Loucy (cell line): ENCODE measurements at regions not wholly inside any gene's neighbourhood (a gene's known extent, or its start where the extent isn't known, plus 50 kb on each side); places are given as distances from the start of the nearest gene placed in this dataset.

ENCODE experiments used
- H2AFZ ChIP-seq: fragments of 200-600 bp; sonication (generic); 2 replicates; pipeline ENCODE4 v1.6.0; 2016; ENCODE audit warnings: antibody characterized with exemption, mild to moderate bottlenecking, low read length, moderate library complexity
- H3F3A ChIP-seq: fragments of 200-600 bp; 2 replicates; pipeline ENCODE4 v1.6.0; 2016; ENCODE audit warnings: antibody characterized with exemption, low read depth, mild to moderate bottlenecking
- H3K27me3 ChIP-seq: fragments of 200-600 bp; sonication (generic); 2 replicates; pipeline ENCODE4 v1.6.1; 2014; ENCODE audit warnings: low read length, mild to moderate bottlenecking; ENCODE audit not compliant: insufficient read depth, poor library complexity, severe bottlenecking
- H3K36me3 ChIP-seq: fragments of 200-600 bp; sonication (generic); 2 replicates; pipeline ENCODE4 v1.6.1; 2016; ENCODE audit warnings: low read length; ENCODE audit not compliant: insufficient read depth
- H3K4me1 ChIP-seq: fragments of 200-600 bp; sonication (generic); 2 replicates; pipeline ENCODE4 v1.5.1; 2014; ENCODE audit warnings: low read length, mild to moderate bottlenecking; ENCODE audit not compliant: insufficient read depth, poor library complexity, severe bottlenecking
- H3K4me2 ChIP-seq: fragments of 200-600 bp; sonication (generic); 2 replicates; pipeline ENCODE4 v1.6.0; 2014; ENCODE audit warnings: antibody characterized with exemption, low read length, low read depth, mild to moderate bottlenecking; ENCODE audit not compliant: poor library complexity, severe bottlenecking
- H3K4me3 ChIP-seq: fragments of 200-600 bp; sonication (generic); 2 replicates; pipeline ENCODE4 v1.5.1; 2014; ENCODE audit warnings: low read length, mild to moderate bottlenecking, mixed read lengths; ENCODE audit not compliant: poor library complexity, severe bottlenecking
- H3K79me2 ChIP-seq: fragments of 200-600 bp; sonication (generic); 2 replicates; pipeline ENCODE4 v1.6.1; 2014; ENCODE audit warnings: low read length; ENCODE audit not compliant: insufficient read depth
- H3K9ac ChIP-seq: fragments of 200-600 bp; sonication (generic); 2 replicates; pipeline ENCODE4 v1.6.0; 2014; ENCODE audit warnings: mild to moderate bottlenecking, low read depth, low read length, moderate library complexity; ENCODE audit not compliant: poor library complexity, severe bottlenecking
- H3K9me2 ChIP-seq: fragments of 200-600 bp; sonication (generic); replicated peaks from 2 replicates; pipeline ENCODE4 v1.6.1; 2016; ENCODE audit warnings: low read depth, low read length, mixed read lengths
- H3K9me3 ChIP-seq: fragments of 200-600 bp; sonication (generic); 2 replicates; pipeline ENCODE4 v1.6.1; 2014; ENCODE audit warnings: mild to moderate bottlenecking, antibody characterized with exemption, low read length, low read depth; ENCODE audit not compliant: insufficient read depth
- H4K20me1 ChIP-seq: fragments of 200-600 bp; sonication (generic); 2 replicates; pipeline ENCODE4 v1.6.0; 2014; ENCODE audit warnings: antibody characterized with exemption, low read length, mild to moderate bottlenecking; ENCODE audit not compliant: insufficient read depth, poor library complexity, severe bottlenecking
- CTCF ChIP-seq: fragments of 200-600 bp; sonication (generic); conservative IDR thresholded peaks from 2 replicates; pipeline ENCODE4 v1.5.1; 2014; ENCODE audit warnings: mild to moderate bottlenecking, antibody characterized with exemption, low read length
- EZH2phosphoT487 ChIP-seq: fragments of 200-600 bp; IDR thresholded peaks from 2 replicates; pipeline ENCODE4 v1.6.1; 2018; ENCODE audit warnings: antibody characterized with exemption, mild to moderate bottlenecking, moderate library complexity, borderline replicate concordance

- Histone ChIP-seq H3K9me2 (no peaks in the 10 kb centered on the region), H3K9ac (no peak overlapping the region), H4K20me1 (no peaks in the 10 kb centered on the region), H3K4me3 (no peak overlapping the region), H3K4me1 (peaks cover 18% of the 10 kb centered on the region), H3F3A (no peaks in the 10 kb centered on the region), H3K9me3 (no peaks in the 10 kb centered on the region), H2AFZ (no peak overlapping the region), H3K79me2 (no peaks in the 10 kb centered on the region), H3K36me3 (no peaks in the 10 kb centered on the region), H3K4me2 (no peak overlapping the region), H3K27me3 (no peaks in the 10 kb centered on the region)
- TF ChIP-seq EZH2phosphoT487: no peak
- no peak for TF ChIP-seq CTCF
Measured at GRCh38 chr2:181235011-181235410, 222.2 kb upstream of the ITGA4 start.

GRCh38 chr2:181235683-181236459, 221.3 kb upstream of the ITGA4 start:
- Histone ChIP-seq H3K9ac (no peak overlapping the region), H4K20me1 (no peaks in the 10 kb centered on the region), H3K36me3 (no peaks in the 10 kb centered on the region), H2AFZ (no peak overlapping the region), H3K4me3 (no peak overlapping the region), H3F3A (no peaks in the 10 kb centered on the region), H3K79me2 (no peaks in the 10 kb centered on the region), H3K9me3 (no peaks in the 10 kb centered on the region), H3K4me2 (no peak overlapping the region), H3K27me3 (no peaks in the 10 kb centered on the region), H3K9me2 (no peaks in the 10 kb centered on the region), H3K4me1 (peaks cover 22% of the 10 kb centered on the region)
- TF ChIP-seq EZH2phosphoT487: no peak
- no peak for TF ChIP-seq CTCF

GRCh38 chr2:181239201-181239799, 217.9 kb upstream of the ITGA4 start:
- no peak overlapping the region for H3K9ac ChIP-seq
- TF ChIP-seq EZH2phosphoT487: no peak
- TF ChIP-seq CTCF: peak; percentile 67
- no peaks in the 10 kb centered on the region for H3K9me3 ChIP-seq
- H3K79me2 ChIP-seq: no peaks in the 10 kb centered on the region
- no peak overlapping the region for H3K4me2 ChIP-seq
- H4K20me1 ChIP-seq: no peaks in the 10 kb centered on the region
- H3F3A ChIP-seq: peaks cover 5% of the 10 kb centered on the region; the same call in 1 of the 2 replicates
- H3K4me3 ChIP-seq: no peak overlapping the region
- no peak overlapping the region for H2AFZ ChIP-seq
- peaks cover 34% of the 10 kb centered on the region for H3K4me1 ChIP-seq
- H3K9me2 ChIP-seq: no peaks in the 10 kb centered on the region
- H3K36me3 ChIP-seq: no peaks in the 10 kb centered on the region
- no peaks in the 10 kb centered on the region for H3K27me3 ChIP-seq
